Adrenal gland (tissue), 9 donors: ENCODE measurements at regions not wholly inside any gene's neighbourhood (a gene's known extent, or its start where the extent isn't known, plus 50 kb on each side); places are given as distances from the start of the nearest gene placed in this dataset.

Experiments
- DNase-seq, 7 donors: peaks; one replicate each; pipeline ENCODE4 v3.0.0-alpha.2; 2019 to 2020
- H3K27ac ChIP-seq, 5 donors: fragments of 200-600 bp; sonication (generic) in 4 of 5; 1 replicate in 3 of 5; 2 replicates in 2 of 5; pipeline versions ENCODE4 v1.5.1 to v1.8.0; 2016 to 2020; ENCODE audit warnings: mild to moderate bottlenecking in 1 of 5
- H3K27me3 ChIP-seq: fragments of 200-600 bp; 2 replicates; pipeline ENCODE4 v1.8.0; 2021
- H3K36me3 ChIP-seq, 2 donors: fragments of 200-600 bp; replicated peaks in 1 of 2; 1 replicate in 1 of 2; 2 replicates in 1 of 2; pipeline versions ENCODE4 v1.5.1 to v1.8.0; 2018 to 2022
- H3K4me1 ChIP-seq, 2 donors: fragments of 200-600 bp; replicated peaks in 1 of 2; 1 replicate in 1 of 2; 2 replicates in 1 of 2; pipeline versions ENCODE4 v1.5.1 to v1.8.0; 2018 to 2021
- H3K4me3 ChIP-seq, 4 donors: fragments of 200-600 bp; sonication (generic) in 3 of 4; one replicate each; pipeline ENCODE4 v1.5.1; 2016 to 2018
- H3K9me3 ChIP-seq, 3 donors: fragments of 200-600 bp; sonication (generic) in 1 of 3; replicated peaks in 1 of 3; 1 replicate in 2 of 3; 2 replicates in 1 of 3; pipeline versions ENCODE4 v1.5.1 to v1.8.0; 2016 to 2021
- POLR2A ChIP-seq, 2 donors: fragments of 450-650 bp; IDR thresholded peaks; one replicate each; pipeline ENCODE4 v1.6.1; 2017; ENCODE audit warnings: antibody characterized with exemption in 2 of 2, mild to moderate bottlenecking in 2 of 2, moderate library complexity in 1 of 2
- WGBS, 4 donors: extraction: QIAGEN DNeasy Blood & Tissue Kit in 2 of 4; methylation state at CpG; one replicate each; pipeline versions ENCODE4 v1.1.5 to v1.1.7; 2013 to 2017; 5-methylcytosine and 5-hydroxymethylcytosine counted together
- intact Hi-C, 2 donors: fragments of 100-400 bp; cut with DNase I; formaldehyde crosslinking; loops; one replicate each; pipeline versions ENCODE4 v1.14.1 to v1.15.0; 2022 to 2023
- TF ChIP-seq, protein P1 (sequence below), 6 experiments: fragments of 450-650 bp in 4 of 6; fragments of 200-600 bp in 2 of 6; sonication (generic) in 1 of 6; IDR thresholded peaks; 1 replicate in 5 of 6; 2 replicates in 1 of 6; pipeline versions ENCODE4 v1.5.1 to v1.8.0; 2016 to 2021; ENCODE audit warnings: antibody characterized with exemption in 6 of 6, mild to moderate bottlenecking in 2 of 6, moderate library complexity in 1 of 6
- donor health status: healthy with polysubstance abuse.
- donor health status: Bipolar disorder and iron deficiency.
- donor health status: DM: yes; HTN: yes; CAD: no.
- donor health status: DM: no; HTN: no; CAD: no.
- donor health status: DM: no; HTN: no; CAD: no.

DNA sequence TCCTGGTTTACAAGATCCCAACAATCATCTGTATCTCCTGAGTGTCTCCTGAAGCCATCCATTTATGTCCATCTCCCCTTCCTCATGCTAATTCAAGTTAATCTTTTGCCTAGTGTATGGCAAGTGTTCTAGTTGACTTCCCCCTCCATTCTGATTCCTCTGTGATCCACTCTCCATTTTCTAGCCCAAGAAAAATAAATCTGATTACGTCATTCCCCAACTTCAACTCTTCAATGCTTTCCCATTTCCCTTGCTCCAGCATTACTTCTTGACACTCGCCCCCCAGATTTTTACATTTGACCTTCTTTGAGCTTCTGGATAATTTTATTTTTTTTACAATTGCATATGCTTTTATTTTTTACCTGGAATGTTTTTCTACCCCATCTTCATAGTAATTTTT, 640.8 kb downstream of the TBC1D4 start:
- no peaks in the 10 kb centered on the region for H3K4me1 ChIP-seq
- intact Hi-C loops = no loop called here
- H3K36me3 ChIP-seq = no peaks in the 10 kb centered on the region
- TF ChIP-seq, protein P1, sequence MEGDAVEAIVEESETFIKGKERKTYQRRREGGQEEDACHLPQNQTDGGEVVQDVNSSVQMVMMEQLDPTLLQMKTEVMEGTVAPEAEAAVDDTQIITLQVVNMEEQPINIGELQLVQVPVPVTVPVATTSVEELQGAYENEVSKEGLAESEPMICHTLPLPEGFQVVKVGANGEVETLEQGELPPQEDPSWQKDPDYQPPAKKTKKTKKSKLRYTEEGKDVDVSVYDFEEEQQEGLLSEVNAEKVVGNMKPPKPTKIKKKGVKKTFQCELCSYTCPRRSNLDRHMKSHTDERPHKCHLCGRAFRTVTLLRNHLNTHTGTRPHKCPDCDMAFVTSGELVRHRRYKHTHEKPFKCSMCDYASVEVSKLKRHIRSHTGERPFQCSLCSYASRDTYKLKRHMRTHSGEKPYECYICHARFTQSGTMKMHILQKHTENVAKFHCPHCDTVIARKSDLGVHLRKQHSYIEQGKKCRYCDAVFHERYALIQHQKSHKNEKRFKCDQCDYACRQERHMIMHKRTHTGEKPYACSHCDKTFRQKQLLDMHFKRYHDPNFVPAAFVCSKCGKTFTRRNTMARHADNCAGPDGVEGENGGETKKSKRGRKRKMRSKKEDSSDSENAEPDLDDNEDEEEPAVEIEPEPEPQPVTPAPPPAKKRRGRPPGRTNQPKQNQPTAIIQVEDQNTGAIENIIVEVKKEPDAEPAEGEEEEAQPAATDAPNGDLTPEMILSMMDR (IDR thresholded peaks at IDR 0.05) = no peak
- no peak for TF ChIP-seq POLR2A (IDR thresholded peaks at IDR 0.05)
- H3K4me3 ChIP-seq = no peak overlapping the region
- no peak overlapping the region for H3K27ac ChIP-seq
- DNase-seq = no peak
- H3K9me3 ChIP-seq = no peaks in the 10 kb centered on the region
- no peaks in the 10 kb centered on the region for H3K27me3 ChIP-seq
- WGBS, 4 donors = 72 to 80% (median 79%) methylated on average over 2 of the region's 2 CpGs

DNA sequence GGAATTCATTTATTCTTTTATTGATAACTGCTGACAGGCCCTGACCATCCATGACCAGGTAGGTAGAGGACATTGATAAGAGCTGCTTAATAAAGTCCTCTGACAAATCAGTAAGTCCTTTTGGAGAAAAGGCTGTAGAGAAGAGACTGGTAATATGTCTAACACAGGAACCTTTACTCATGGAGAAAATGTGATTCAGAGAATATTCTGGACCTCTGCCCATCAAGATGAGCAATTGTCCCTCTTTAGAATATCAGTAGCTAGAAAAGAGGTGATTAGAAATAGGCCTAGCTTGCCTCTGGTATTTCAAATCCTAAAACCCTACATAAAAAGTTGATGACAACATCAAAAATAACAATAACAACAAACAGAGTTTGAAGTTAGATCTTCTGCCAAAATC, 642.3 kb downstream of the TBC1D4 start:
- Histone ChIP-seq H3K27ac (no peak overlapping the region), H3K9me3 (no peaks in the 10 kb centered on the region), H3K4me1 (no peaks in the 10 kb centered on the region), H3K4me3 (no peak overlapping the region), H3K36me3 (no peaks in the 10 kb centered on the region), H3K27me3 (no peaks in the 10 kb centered on the region)
- no peak for DNase-seq
- TF ChIP-seq, protein P1 (IDR thresholded peaks at IDR 0.05) = no peak
- TF ChIP-seq POLR2A (IDR thresholded peaks at IDR 0.05) = no peak
- intact Hi-C loops = no loop called here

DNA sequence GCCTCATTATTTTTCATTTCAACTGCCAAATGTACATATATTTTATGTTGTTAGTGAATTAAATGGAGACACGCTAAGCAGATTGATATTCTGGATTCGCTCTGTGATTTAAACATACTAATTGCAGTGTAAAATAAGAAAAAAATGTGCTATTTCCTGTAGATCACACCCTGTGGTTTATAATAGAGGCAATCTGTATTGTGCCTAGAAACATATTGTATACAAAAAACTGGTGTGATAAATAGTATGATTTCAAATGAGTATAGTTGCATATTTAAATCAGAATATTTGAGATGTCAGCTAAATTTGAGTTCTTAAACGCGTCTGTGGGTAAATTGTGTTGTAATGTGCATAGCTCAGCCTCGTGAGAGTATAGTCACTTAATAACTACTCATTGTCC, 643.9 kb downstream of the TBC1D4 start:
- 77 to 87% (median 85%) methylated on average over 5 of the region's 5 CpGs for WGBS, 4 donors
- intact Hi-C loops = no loop called here

DNA sequence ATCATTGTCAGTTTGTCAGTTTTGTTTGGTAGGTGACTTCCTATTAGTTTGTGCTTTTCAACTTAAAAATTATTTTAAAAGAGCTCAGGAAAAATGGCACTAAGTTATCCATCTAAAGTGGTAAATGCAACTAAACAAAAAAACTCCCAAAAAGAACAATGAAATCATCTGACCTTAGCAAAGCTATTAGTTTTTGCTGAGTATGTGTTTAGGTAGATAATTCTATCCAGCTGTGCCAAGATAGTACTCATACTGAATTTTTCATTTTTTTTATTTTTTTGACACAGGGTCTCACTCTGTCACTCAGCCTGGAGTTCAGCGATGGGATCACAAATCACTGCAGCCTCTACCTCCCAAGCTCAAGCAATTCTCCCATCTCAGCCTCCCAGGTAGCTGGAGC, 645.3 kb downstream of the TBC1D4 start:
- Histone ChIP-seq H3K36me3 (no peaks in the 10 kb centered on the region), H3K4me3 (no peak overlapping the region), H3K4me1 (no peaks in the 10 kb centered on the region), H3K27ac (no peak overlapping the region), H3K27me3 (no peaks in the 10 kb centered on the region), H3K9me3 (no peaks in the 10 kb centered on the region)
- intact Hi-C loops = no loop called here
- DNase-seq = no peak
- TF ChIP-seq, protein P1 (IDR thresholded peaks at IDR 0.05) = no peak
- no peak for TF ChIP-seq POLR2A (IDR thresholded peaks at IDR 0.05)
- 84 to 100% (median 95%) methylated on average over 1 of the region's 1 CpG for WGBS, 4 donors

More for the DNA sequence above, 643.9 kb downstream of the TBC1D4 start:
- no peak overlapping the region for H3K4me3 ChIP-seq
- H3K36me3 ChIP-seq = no peaks in the 10 kb centered on the region
- DNase-seq = no peak
- no peaks in the 10 kb centered on the region for H3K27me3 ChIP-seq
- no peaks in the 10 kb centered on the region for H3K9me3 ChIP-seq
- TF ChIP-seq, protein P1 (IDR thresholded peaks at IDR 0.05) = no peak
- TF ChIP-seq POLR2A (IDR thresholded peaks at IDR 0.05) = no peak
- no peak overlapping the region for H3K27ac ChIP-seq
- H3K4me1 ChIP-seq = no peaks in the 10 kb centered on the region
